GM12874 (cell line): ENCODE measurements at regions not wholly inside any gene's neighbourhood (a gene's known extent, or its start where the extent isn't known, plus 50 kb on each side); places are given as distances from the start of the nearest gene placed in this dataset.

ENCODE experiments used
- TF ChIP-seq, protein P1 (sequence below): IDR thresholded peaks from 2 replicates; pipeline ENCODE4 v1.5.1; 2011; ENCODE audit warnings: low read depth, mild to moderate bottlenecking, control low read depth, low read length, moderate library complexity; ENCODE audit not compliant: insufficient read depth

GRCh38 chr4:133800966-133801365 lies 400.6 kb downstream of the PABPC4L start:
- TF ChIP-seq, protein P1, sequence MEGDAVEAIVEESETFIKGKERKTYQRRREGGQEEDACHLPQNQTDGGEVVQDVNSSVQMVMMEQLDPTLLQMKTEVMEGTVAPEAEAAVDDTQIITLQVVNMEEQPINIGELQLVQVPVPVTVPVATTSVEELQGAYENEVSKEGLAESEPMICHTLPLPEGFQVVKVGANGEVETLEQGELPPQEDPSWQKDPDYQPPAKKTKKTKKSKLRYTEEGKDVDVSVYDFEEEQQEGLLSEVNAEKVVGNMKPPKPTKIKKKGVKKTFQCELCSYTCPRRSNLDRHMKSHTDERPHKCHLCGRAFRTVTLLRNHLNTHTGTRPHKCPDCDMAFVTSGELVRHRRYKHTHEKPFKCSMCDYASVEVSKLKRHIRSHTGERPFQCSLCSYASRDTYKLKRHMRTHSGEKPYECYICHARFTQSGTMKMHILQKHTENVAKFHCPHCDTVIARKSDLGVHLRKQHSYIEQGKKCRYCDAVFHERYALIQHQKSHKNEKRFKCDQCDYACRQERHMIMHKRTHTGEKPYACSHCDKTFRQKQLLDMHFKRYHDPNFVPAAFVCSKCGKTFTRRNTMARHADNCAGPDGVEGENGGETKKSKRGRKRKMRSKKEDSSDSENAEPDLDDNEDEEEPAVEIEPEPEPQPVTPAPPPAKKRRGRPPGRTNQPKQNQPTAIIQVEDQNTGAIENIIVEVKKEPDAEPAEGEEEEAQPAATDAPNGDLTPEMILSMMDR = no peak

- TF ChIP-seq, protein P1 = no peak
Measured at GRCh38 chr4:133799717-133800315, 401.8 kb downstream of the PABPC4L start.

DNA sequence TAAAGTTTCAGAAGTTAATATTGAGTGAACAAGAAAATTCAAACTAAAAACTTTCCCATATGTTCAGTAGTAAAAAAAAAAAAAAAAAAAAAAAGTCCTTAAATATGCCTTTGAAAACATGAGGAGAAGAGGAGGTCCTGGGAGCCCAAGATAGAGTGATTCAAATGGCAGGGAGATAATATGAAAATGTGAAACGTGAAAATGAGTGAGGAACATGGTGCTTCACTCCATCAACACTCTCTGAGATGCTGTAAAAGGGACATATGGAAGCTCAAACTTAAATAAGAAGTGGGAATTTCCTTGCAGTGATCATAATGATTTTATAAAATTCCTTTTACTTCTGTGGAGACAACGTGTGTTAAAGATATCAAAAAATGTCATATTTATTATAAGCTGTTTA lies 423.9 kb downstream of the PABPC4L start:
- TF ChIP-seq, protein P1 = no peak

- TF ChIP-seq, protein P1 = no peak
Measured at GRCh38 chr4:133776961-133777360, 424.6 kb downstream of the PABPC4L start.

DNA sequence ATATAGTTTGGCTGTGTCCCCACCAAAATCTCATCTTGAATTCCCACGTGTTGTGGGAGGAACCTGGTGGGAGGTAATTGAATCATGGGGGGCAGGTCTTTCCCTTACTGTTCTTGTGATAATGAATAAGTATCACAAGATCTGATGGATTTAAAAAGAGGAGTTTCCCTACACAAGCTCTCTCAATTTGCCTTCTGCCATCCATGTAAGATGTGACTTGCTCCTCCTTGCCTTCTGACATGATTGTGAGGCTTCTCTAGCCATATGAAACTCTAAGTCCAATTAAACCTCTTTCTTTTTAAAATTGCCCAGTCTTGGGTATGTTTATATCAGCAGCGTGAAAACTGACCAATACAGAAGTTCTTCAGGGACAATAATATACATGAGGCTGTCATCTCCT lies 425.1 kb downstream of the PABPC4L start:
- TF ChIP-seq, protein P1 = no peak

- TF ChIP-seq, protein P1 = no peak
Measured at GRCh38 chr4:133775881-133776280, 425.7 kb downstream of the PABPC4L start.

DNA sequence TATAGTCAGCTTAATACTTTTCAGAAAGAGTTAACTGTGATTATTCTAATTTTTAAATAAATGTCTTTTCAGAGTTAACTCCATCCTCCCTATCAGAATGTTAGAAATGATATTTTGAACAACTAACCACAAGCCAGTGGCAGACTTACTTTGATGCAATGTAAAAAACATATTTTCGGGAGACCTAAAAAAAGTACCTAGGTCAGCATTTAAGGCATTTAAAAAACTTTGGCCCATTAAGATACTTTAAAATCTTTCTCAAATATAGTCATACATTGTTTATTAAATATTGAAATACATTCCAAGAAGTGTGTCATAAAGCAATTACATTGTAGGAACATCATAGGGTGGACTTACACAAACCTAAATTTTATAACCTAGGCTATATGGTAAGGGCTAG lies 426.1 kb downstream of the PABPC4L start:
- TF ChIP-seq, protein P1 = no peak

GRCh38 chr4:133759428-133759827 lies 442.2 kb downstream of the PABPC4L start:
- TF ChIP-seq, protein P1 = no peak
